ENCODE measurements at regions not wholly inside any gene's neighbourhood (a gene's known extent, or its start where the extent isn't known, plus 50 kb on each side); places are given as distances from the start of the nearest gene placed in this dataset.

DNA sequence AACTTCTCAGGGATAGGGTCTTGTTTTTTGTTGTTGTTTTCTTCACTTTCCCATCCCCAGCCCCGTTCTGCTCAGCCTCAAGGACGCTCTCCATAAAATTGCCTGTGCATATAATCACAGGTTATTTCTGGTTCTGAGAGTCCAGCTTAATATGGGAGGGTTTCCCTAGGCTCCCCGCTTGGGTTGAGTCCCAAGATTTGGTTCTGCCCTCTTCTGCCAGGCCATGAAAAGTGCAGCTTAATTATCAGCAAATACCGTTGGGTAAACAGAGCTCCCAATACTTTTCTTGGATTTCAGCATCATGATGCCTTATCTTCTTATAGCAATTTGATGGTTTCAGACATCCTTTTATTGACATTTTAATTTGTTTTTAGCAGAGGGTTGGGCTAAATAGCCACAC lies 75.6 kb downstream of the GRIN2B start:
- TF ChIP-seq, protein P1, sequence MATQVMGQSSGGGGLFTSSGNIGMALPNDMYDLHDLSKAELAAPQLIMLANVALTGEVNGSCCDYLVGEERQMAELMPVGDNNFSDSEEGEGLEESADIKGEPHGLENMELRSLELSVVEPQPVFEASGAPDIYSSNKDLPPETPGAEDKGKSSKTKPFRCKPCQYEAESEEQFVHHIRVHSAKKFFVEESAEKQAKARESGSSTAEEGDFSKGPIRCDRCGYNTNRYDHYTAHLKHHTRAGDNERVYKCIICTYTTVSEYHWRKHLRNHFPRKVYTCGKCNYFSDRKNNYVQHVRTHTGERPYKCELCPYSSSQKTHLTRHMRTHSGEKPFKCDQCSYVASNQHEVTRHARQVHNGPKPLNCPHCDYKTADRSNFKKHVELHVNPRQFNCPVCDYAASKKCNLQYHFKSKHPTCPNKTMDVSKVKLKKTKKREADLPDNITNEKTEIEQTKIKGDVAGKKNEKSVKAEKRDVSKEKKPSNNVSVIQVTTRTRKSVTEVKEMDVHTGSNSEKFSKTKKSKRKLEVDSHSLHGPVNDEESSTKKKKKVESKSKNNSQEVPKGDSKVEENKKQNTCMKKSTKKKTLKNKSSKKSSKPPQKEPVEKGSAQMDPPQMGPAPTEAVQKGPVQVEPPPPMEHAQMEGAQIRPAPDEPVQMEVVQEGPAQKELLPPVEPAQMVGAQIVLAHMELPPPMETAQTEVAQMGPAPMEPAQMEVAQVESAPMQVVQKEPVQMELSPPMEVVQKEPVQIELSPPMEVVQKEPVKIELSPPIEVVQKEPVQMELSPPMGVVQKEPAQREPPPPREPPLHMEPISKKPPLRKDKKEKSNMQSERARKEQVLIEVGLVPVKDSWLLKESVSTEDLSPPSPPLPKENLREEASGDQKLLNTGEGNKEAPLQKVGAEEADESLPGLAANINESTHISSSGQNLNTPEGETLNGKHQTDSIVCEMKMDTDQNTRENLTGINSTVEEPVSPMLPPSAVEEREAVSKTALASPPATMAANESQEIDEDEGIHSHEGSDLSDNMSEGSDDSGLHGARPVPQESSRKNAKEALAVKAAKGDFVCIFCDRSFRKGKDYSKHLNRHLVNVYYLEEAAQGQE (IDR thresholded peaks at IDR 0.05; ENCODE audit: insufficient replicate concordance, low read depth): no peak
- TF ChIP-seq, protein P2, sequence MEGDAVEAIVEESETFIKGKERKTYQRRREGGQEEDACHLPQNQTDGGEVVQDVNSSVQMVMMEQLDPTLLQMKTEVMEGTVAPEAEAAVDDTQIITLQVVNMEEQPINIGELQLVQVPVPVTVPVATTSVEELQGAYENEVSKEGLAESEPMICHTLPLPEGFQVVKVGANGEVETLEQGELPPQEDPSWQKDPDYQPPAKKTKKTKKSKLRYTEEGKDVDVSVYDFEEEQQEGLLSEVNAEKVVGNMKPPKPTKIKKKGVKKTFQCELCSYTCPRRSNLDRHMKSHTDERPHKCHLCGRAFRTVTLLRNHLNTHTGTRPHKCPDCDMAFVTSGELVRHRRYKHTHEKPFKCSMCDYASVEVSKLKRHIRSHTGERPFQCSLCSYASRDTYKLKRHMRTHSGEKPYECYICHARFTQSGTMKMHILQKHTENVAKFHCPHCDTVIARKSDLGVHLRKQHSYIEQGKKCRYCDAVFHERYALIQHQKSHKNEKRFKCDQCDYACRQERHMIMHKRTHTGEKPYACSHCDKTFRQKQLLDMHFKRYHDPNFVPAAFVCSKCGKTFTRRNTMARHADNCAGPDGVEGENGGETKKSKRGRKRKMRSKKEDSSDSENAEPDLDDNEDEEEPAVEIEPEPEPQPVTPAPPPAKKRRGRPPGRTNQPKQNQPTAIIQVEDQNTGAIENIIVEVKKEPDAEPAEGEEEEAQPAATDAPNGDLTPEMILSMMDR (IDR thresholded peaks at IDR 0.05; ENCODE audit: insufficient read depth, low read length): no peak
- no peak for TF ChIP-seq SPI1 (IDR thresholded peaks at IDR 0.05; ENCODE audit: borderline replicate concordance, low read depth)
- TF ChIP-seq GABPA (IDR thresholded peaks at IDR 0.05; ENCODE audit: low read depth): no peak
